Mesenchymal stem cell (in vitro differentiated cells and primary cell): ENCODE measurements at regions not wholly inside any gene's neighbourhood (a gene's known extent, or its start where the extent isn't known, plus 50 kb on each side); places are given as distances from the start of the nearest gene placed in this dataset.

Experiments used
- DNase-seq: peaks from one replicate; pipeline ENCODE4 v3.0.0-alpha.2; 2013
- H2AFZ ChIP-seq: one replicate; pipeline ENCODE4 v1.6.1; 2013; ENCODE audit warnings: low read depth, mild to moderate bottlenecking, control low read depth, inconsistent platforms, low read length, moderate library complexity
- H2AK5ac ChIP-seq: 2 replicates; pipeline ENCODE4 v1.6.1; 2013; ENCODE audit warnings: low read length, moderate library complexity, mild to moderate bottlenecking, inconsistent platforms; ENCODE audit not compliant: severe bottlenecking
- H2BK120ac ChIP-seq: one replicate; pipeline ENCODE4 v1.6.1; 2013; ENCODE audit warnings: low read depth, mild to moderate bottlenecking, inconsistent platforms, low read length, moderate library complexity
- H2BK12ac ChIP-seq, 2 experiments: one replicate each; pipeline ENCODE4 v1.6.1; 2013; ENCODE audit warnings: inconsistent platforms in 2 of 2, low read length in 2 of 2, mild to moderate bottlenecking in 2 of 2, moderate library complexity in 2 of 2, control low read depth in 1 of 2
- H2BK15ac ChIP-seq: one replicate; pipeline ENCODE4 v1.6.1; 2013; ENCODE audit warnings: mild to moderate bottlenecking, low read depth, inconsistent platforms; ENCODE audit not compliant: poor library complexity, severe bottlenecking
- H2BK5ac ChIP-seq: 2 replicates; pipeline ENCODE4 v1.6.1; 2013; ENCODE audit warnings: low read depth, mild to moderate bottlenecking, low read length, control low read depth, inconsistent platforms; ENCODE audit not compliant: poor library complexity, severe bottlenecking
- H3K14ac ChIP-seq, 2 experiments: one replicate each; pipeline ENCODE4 v1.6.1; 2013; ENCODE audit warnings: inconsistent platforms in 2 of 2, low read length in 2 of 2, control low read depth in 1 of 2, mild to moderate bottlenecking in 1 of 2, moderate library complexity in 1 of 2
- H3K18ac ChIP-seq, 2 experiments: one replicate each; pipeline ENCODE4 v1.6.1; 2013; ENCODE audit warnings: inconsistent platforms in 2 of 2, low read length in 2 of 2, control low read depth in 1 of 2, low read depth in 1 of 2, mild to moderate bottlenecking in 1 of 2
- H3K23ac ChIP-seq, 2 experiments: one replicate each; pipeline ENCODE4 v1.6.1; 2013; ENCODE audit warnings: inconsistent platforms in 2 of 2, low read length in 2 of 2, mild to moderate bottlenecking in 2 of 2, moderate library complexity in 2 of 2, control low read depth in 1 of 2
- H3K27ac ChIP-seq: 2 replicates; pipeline ENCODE4 v1.5.1; 2013; ENCODE audit warnings: mild to moderate bottlenecking, moderate library complexity, low read length, control low read depth, inconsistent platforms; ENCODE audit not compliant: poor library complexity, severe bottlenecking
- H3K27me3 ChIP-seq, 2 experiments: 2 replicates each; pipeline versions ENCODE4 v1.6.1 to v1.7.0; 2013; ENCODE audit warnings: low read length in 2 of 2, mild to moderate bottlenecking in 2 of 2, moderate library complexity in 2 of 2, control low read depth in 1 of 2, inconsistent platforms in 1 of 2; ENCODE audit not compliant: control insufficient read depth in 1 of 2, insufficient read depth in 1 of 2
- H3K36me3 ChIP-seq, 2 experiments: 2 replicates each; pipeline versions ENCODE4 v1.6.1 to v1.7.0; 2013; ENCODE audit warnings: low read length in 2 of 2, control low read depth in 1 of 2, inconsistent platforms in 1 of 2, low read depth in 1 of 2, mild to moderate bottlenecking in 1 of 2; ENCODE audit not compliant: insufficient read depth in 2 of 2, control insufficient read depth in 1 of 2
- H3K4ac ChIP-seq, 2 experiments: one replicate each; pipeline ENCODE4 v1.6.1; 2013; ENCODE audit warnings: inconsistent platforms in 2 of 2, low read length in 2 of 2, mild to moderate bottlenecking in 2 of 2, moderate library complexity in 2 of 2, control low read depth in 1 of 2, low read depth in 1 of 2
- H3K4me1 ChIP-seq: 2 replicates; pipeline ENCODE4 v1.6.1; 2013; ENCODE audit warnings: low read depth, low read length, control low read depth; ENCODE audit not compliant: control insufficient read depth, insufficient read depth
- H3K4me2 ChIP-seq: 2 replicates; pipeline ENCODE4 v1.6.1; 2013; ENCODE audit warnings: low read length, mild to moderate bottlenecking, inconsistent platforms; ENCODE audit not compliant: poor library complexity, severe bottlenecking
- H3K4me3 ChIP-seq, 2 experiments: 2 replicates each; pipeline versions ENCODE4 v1.5.1 to v1.7.0; 2013; ENCODE audit warnings: low read length in 2 of 2, mild to moderate bottlenecking in 2 of 2, control low read depth in 1 of 2, low read depth in 1 of 2; ENCODE audit not compliant: insufficient read depth in 1 of 2
- H3K79me1 ChIP-seq: replicated peaks from 2 replicates; pipeline ENCODE4 v1.6.1; 2013; ENCODE audit warnings: mild to moderate bottlenecking, control low read depth, low read length, inconsistent platforms; ENCODE audit not compliant: poor library complexity, severe bottlenecking
- H3K9ac ChIP-seq: 2 replicates; pipeline ENCODE4 v1.7.0; 2013; ENCODE audit warnings: mild to moderate bottlenecking, low read length, moderate library complexity
- H3K9me3 ChIP-seq: 2 replicates; pipeline ENCODE4 v1.7.0; 2013; ENCODE audit warnings: mild to moderate bottlenecking, low read length; ENCODE audit not compliant: control insufficient read depth
- H4K8ac ChIP-seq: one replicate; pipeline ENCODE4 v1.6.1; 2013; ENCODE audit warnings: inconsistent platforms, mild to moderate bottlenecking, low read length, moderate library complexity
- H4K91ac ChIP-seq: one replicate; pipeline ENCODE4 v1.6.1; 2013; ENCODE audit warnings: mild to moderate bottlenecking, low read length, inconsistent platforms
- WGBS: methylation state at CpG from one replicate; pipeline ENCODE4 v1.1.7; 2013; ENCODE audit warnings: mixed read lengths; 5-methylcytosine and 5-hydroxymethylcytosine counted together

DNA sequence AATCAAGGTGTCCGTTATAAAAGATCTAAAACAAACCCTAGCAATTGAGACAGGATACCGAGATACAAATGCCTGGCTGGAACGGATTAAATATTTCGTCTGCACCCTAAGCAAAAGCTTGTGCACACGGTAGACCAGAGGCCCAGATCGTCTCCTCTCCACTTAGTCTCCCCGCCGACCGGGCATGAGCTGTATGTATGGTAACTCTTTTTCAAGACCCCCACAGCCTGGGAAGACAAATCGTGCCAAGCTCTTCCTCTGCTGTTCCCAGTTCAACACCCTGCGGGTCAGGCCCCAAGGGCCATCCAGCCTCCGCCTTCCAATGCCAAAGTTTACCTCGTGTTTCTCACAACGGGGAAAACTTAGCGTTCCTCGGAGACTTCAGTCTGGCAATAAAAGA is 285.7 kb upstream of the GALNT17 start:
- Histone ChIP-seq H3K4me1 (no peaks in the 10 kb centered on the region), H2BK5ac (no peak overlapping the region), H2BK15ac (no peak overlapping the region), H3K27me3 (no peaks in the 10 kb centered on the region), H4K8ac (no peak overlapping the region), H3K23ac (no peak overlapping the region), H3K4me3 (no peak overlapping the region), H2BK12ac (no peak overlapping the region), H3K4me2 (no peak overlapping the region), H3K79me1 (no peaks in the 10 kb centered on the region), H3K9me3 (peaks cover 3% of the 10 kb centered on the region), H4K91ac (no peak overlapping the region), H3K18ac (no peak overlapping the region), H3K27ac (no peak overlapping the region), H2AK5ac (no peak overlapping the region), H2AFZ (no peak overlapping the region), H2BK120ac (no peak overlapping the region), H3K4ac (no peak overlapping the region), H3K14ac (no peak overlapping the region), H3K36me3 (no peaks in the 10 kb centered on the region), H3K9ac (no peak overlapping the region)
- no peak for DNase-seq
- 93% methylated on average over 16 of the region's 16 CpGs for WGBS

DNA sequence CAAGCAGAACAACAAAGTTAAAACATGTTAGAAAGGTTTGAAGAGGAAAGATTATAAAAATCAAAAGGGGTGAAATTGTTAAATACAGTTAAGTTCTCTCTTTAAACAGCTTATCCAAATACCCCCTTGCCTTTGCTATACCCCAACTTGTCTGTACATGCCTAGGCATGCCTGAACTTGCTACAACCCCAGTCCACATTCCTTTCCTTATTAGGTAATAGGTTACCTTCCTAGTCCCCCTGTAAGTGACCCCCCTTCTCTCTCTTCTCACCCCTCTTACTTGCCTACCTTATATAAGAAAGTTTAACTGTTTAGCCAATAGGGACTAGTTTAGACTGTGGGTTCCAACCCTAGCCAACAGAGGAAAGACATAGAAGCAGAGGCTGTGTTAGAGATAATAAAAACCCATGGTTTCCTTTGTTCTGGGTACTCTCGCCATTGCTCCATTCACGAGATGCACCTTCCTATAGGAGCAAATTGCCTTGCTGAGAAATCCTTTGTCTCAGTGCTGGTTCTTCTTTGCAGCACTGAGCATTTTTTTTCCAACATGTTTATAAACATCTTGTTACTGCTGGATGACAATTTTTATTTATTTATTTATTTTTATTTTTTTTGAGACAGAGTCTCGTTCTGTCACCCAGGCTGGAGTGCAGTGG is 282.2 kb upstream of the GALNT17 start:
- H3K36me3 ChIP-seq = no peaks in the 10 kb centered on the region
- H3K9me3 ChIP-seq = peaks cover 3% of the 10 kb centered on the region
- no peak overlapping the region for H2BK5ac ChIP-seq
- H3K9ac ChIP-seq = no peak overlapping the region
- H3K23ac ChIP-seq = no peak overlapping the region
- H3K79me1 ChIP-seq = no peaks in the 10 kb centered on the region
- no peak for DNase-seq
- H2AFZ ChIP-seq = no peak overlapping the region
- H3K14ac ChIP-seq = no peak overlapping the region
- H2BK120ac ChIP-seq = no peak overlapping the region
- WGBS = 93% methylated on average over 2 of the region's 3 CpGs
- no peak overlapping the region for H3K4me2 ChIP-seq
- no peak overlapping the region for H4K91ac ChIP-seq
- no peaks in the 10 kb centered on the region for H3K4me1 ChIP-seq
- no peak overlapping the region for H3K27ac ChIP-seq
- H2AK5ac ChIP-seq = no peak overlapping the region
- no peak overlapping the region for H4K8ac ChIP-seq
- no peak overlapping the region for H3K4me3 ChIP-seq
- H3K27me3 ChIP-seq = peaks cover 0 to 9% of the 10 kb centered on the region in 2 experiments
- H2BK12ac ChIP-seq = no peak overlapping the region
- no peak overlapping the region for H3K18ac ChIP-seq
- no peak overlapping the region for H3K4ac ChIP-seq
- H2BK15ac ChIP-seq = no peak overlapping the region

DNA sequence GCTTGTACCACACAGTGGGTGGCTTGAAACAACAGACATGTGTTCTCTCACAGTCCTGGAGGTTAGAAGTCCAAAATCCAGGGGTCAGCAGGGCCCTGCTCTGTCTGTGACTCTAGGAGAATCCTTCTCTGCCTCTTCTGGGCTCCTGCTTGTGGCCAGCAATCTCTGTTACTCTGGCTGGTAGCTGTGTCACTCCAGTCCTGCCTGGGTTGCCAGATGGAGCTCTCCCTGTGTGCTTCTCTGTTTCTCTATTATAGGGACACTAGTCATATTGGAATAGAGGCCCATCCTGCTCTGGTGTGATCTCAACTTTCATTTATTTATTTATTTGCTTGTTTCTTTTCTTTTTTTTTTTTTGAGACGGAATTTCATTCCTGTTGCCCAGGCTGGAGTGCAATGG is 276.6 kb upstream of the GALNT17 start:
- Histone ChIP-seq H2BK120ac (no peak overlapping the region), H3K27me3 (peaks cover 0 to 18% of the 10 kb centered on the region in 2 experiments), H3K9ac (no peak overlapping the region), H3K4me1 (no peaks in the 10 kb centered on the region), H2BK15ac (no peak overlapping the region), H3K4me3 (no peak overlapping the region), H3K36me3 (no peaks in the 10 kb centered on the region), H2BK5ac (no peak overlapping the region), H3K23ac (no peak overlapping the region), H4K8ac (no peak overlapping the region), H3K4ac (no peak overlapping the region), H4K91ac (no peak overlapping the region), H3K27ac (no peak overlapping the region), H3K79me1 (no peaks in the 10 kb centered on the region), H2BK12ac (no peak overlapping the region), H3K4me2 (no peak overlapping the region), H3K14ac (no peak overlapping the region), H2AK5ac (no peak overlapping the region), H2AFZ (no peak overlapping the region), H3K9me3 (no peaks in the 10 kb centered on the region), H3K18ac (no peak overlapping the region)
- no peak for DNase-seq
- 88% methylated on average over 1 of the region's 1 CpG for WGBS

DNA sequence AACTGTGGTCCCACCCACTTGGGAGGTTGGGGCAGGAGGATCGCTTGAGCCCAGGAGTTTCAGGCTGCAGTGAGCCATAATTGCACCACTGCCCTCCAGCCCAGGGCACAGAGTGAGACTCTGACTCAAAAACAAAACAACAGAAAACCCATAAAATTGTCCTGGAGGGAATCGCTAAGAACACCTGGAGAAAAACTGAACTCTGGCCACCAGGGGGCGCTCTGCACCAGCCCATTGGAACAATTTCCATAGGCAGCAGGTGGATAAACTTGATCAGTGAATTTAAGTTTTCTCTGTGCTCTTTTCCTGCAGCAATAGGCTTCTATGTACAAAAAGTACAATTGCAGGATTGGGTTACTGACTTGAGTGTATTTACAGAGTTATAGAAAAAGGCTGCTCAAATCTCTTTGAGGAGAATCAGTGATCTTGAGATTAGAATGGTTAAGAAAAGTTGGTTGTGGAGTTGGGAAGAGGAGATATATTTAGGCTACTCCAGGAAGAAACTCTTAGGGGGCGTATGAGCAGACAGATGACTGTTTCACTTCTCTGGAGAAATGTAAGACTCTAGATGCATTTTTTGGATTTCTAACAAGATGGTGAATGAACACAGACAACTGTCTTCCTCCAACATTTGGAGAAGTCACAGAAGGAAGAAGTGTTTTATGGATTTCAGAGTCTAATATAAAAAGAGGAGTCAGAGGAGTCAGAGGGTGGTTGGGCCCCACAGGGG is 274.9 kb upstream of the GALNT17 start:
- Histone ChIP-seq H3K14ac (no peak overlapping the region), H3K4me1 (no peaks in the 10 kb centered on the region), H3K4me2 (no peak overlapping the region), H2BK5ac (no peak overlapping the region), H3K79me1 (no peaks in the 10 kb centered on the region), H3K9me3 (peaks cover 9% of the 10 kb centered on the region), H4K91ac (no peak overlapping the region), H3K27ac (no peak overlapping the region), H3K27me3 (peaks cover 0 to 18% of the 10 kb centered on the region in 2 experiments), H2BK12ac (no peak overlapping the region), H4K8ac (no peak overlapping the region), H3K4me3 (no peak overlapping the region), H2AFZ (no peak overlapping the region), H3K4ac (no peak overlapping the region), H2AK5ac (no peak overlapping the region), H2BK120ac (no peak overlapping the region), H2BK15ac (no peak overlapping the region), H3K36me3 (no peaks in the 10 kb centered on the region), H3K18ac (no peak overlapping the region), H3K23ac (no peak overlapping the region), H3K9ac (no peak overlapping the region)
- DNase-seq = peak; percentile 39
- 13% methylated on average over 4 of the region's 4 CpGs for WGBS
